HUDEP-2 (cell line): ENCODE measurements at regions not wholly inside any gene's neighbourhood (a gene's known extent, or its start where the extent isn't known, plus 50 kb on each side); places are given as distances from the start of the nearest gene placed in this dataset.

Experiments used
- DNase-seq, 76 experiments: peaks; one replicate each; lab custom pipeline; 2025; ENCODE audit not compliant: unreplicated experiment in 76 of 76; lab: John Stamatoyannopoulos, UW

DNA sequence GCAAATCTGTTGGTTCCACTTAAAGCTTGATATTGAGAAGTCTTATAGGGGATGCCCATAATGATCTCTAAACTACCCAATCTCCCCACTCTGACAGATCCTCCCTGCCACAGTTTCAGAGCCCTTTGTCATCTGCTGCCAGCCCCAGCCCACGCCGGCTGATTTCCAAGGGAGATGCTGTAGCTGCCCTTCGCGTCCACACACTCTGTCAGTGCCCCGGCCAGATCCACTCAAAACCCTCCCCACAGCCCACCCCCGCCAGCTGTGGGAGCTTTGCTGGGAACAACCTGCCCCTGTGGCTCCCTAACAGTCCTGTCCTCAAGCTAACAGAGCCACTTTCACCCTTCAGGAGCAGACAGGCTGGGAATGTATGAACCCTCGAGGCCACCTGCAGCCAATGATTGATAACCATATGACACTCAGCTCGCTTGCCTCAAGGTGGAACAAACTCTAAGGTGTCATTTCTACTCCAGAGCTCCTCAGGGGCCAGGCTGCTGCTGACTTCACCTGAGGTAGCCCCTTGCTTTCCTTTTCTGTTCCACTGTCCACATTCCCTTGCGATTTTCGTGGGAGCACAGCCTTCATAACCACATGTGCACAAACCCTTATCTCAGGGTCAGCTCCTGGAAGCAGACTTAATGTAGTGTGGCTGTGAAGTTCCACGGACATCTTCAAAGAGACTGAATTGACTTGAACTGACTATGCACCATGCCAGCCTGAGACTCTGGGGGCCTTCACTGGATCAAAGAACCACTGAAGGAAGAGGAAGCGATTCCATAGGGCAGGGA lies 92.6 kb upstream of the LGALSL start:
- DNase-seq: no peak

DNA sequence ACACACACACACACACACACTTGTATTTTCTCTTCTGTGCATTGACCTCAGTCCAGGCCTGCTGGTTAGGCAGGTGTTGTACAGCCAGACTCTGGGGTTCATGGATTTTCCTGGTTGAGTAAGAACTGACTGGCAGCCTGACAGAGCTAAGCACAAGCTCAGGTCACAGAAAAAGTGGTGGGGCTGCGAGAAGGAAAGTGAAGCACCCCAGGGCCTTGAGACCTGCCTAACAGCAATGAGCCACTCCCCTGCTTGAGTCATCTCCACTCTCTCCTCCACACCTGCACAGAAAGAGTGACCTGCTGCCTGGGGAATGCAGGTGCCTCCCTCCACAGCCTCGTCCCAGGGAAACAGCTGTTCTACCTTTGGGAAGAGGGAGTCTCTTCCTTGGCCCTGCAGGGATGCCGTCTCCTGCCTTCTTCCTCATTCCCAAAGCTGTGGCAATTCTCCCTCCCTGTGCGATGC lies 91.4 kb upstream of the LGALSL start:
- DNase-seq: no peak

DNA sequence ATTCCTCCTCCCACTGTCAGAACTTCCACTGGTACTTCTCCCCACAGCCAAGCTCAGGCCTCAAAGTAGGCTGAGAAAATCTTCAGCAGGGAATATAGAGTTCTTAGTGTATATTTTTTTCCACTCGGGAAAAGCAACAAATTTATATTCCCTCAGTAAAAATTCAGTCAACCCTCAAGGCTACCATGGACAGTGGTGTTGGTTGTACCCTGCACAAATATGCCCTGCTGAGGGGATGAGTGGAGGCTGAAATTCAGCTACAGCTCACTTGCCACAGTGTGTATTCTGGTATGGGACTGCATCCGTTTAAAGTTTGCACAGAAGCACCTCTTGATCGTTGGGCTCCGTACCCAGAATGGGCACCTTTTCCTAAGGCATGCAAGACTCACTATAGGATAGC lies 90.8 kb upstream of the LGALSL start:
- no peak for DNase-seq

DNA sequence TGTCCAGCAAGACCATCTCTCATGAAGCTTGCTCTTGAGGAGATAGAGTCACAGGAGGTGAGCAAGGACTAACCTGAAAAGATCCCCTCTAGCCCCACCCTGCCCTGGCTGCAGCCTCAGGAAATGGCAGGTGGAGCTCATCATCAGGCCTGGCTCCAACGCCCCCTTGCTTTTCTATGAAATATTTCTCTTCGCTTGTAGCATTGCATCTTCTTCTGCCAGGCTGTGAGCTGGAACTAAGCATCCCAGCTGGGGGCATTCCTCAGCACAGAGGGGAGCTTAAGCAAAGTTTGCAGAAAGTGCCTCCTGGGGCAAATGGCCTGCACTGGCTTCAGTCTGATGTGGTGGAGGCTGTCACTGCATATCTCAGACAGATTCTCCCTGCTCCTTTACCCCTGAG lies 90.1 kb upstream of the LGALSL start:
- no peak for DNase-seq

DNA sequence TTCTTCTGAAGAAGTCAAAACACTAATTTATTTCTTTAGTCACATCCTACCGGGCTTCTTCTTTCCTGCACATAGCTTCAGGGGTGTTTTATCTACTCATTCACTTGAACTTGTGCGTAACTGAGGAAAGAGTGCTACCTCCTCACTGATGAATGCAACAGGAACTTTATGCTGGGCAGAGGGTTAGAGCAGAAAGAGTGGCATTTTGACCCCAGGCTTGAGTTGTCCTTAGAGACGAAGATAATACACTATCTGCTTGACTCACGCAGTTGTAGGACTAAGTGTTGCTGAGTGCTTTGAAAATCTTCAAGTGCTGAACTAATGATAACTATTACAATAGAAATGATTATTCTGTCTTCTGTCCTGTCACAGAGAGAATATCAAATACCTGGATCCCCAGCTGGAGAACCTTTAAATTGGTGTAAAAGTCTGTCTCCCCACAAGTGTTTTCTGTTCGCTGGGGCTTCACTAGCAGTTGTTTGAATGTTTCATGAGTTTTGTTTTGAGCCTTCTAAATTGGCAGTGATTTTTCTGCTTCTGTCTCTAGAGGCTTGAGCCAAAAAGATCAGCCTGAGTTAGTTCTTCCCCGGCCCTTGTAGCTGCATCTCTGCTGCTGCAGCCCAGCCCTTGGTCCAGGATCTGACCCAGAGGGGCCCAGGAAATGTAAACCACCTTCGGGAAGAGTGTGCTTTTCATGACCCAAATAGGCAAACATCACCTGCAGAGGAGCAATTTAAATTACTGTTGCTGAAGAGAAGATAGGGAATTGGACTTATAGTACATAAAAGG lies 86.3 kb upstream of the LGALSL start:
- DNase-seq: no peak

DNA sequence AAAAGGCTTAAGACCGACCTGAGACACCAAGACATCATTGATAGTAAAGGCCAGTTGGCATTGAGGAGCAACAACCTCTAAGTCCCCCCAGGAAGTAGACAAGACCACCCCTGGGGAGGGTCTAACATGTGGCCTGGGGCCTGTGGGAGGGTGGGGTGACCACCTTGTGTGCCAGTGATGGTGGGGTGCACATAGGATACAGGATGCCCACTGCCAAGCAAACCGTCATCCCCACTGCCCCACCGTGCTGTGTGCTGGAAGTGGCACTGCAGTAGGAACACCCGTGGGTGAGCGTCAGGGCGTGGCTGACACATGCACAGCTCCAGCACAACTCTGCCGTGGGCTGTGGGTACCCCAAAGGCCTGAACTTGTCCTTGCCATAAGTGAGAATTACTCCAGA lies 84.3 kb upstream of the LGALSL start:
- no peak for DNase-seq

DNA sequence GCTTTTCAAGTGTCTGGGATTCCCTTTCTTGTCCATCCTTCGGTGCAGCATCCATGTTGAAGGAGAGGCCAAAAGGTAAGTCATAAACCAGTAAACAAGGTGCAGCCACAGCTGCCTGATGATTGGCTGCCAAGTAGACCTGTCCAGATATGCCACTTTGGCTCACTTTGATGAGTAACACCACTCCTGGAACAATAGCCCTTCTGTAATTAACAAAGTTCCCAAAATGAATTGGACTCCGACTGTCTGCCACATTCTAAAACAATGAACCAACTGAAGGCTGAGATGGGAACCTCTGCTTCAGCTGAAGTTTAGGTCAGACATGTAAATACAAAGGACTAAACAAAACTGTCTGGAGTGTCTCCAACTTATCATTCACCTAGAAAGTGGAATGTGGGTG lies 82.2 kb upstream of the LGALSL start:
- DNase-seq: no peak

DNA sequence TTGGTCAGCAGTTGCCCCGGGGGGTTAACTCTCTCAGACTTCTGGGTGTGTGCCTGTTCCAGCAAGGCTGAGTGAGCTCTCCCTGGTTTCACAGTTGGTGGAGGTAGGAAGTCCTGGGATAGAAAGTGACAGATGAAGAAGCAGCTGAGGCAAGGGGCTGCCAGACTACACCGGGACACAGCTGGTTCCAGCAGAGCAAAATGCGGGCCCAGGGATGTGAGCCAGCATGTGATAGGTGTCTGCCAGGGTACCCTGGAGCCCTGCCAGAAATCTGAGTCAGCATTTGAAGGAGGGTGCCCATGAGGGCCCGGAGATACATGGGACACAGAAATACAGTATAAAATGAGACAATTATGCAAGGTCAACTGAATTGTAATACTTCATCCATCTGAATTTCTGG lies 79.3 kb upstream of the LGALSL start:
- DNase-seq: no peak

DNA sequence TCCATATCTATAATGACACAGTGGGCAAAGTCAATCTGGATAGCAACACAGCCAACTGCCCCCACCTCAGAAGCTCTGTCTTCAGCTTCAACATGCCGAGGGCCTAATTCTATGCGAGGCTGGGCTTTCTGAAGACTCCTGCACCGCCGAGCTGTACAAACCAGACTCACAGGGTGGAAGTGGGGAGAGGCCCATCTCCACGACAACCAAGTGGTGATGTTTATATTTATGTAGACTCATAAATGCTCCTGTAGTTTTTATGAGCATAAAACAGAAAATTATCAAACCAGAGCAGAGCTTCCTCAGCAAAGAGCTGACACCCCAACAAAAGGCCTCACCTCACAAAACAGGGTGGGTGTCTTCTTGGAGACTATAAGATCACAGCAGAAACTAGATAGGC lies 77.0 kb upstream of the LGALSL start:
- DNase-seq: no peak

DNA sequence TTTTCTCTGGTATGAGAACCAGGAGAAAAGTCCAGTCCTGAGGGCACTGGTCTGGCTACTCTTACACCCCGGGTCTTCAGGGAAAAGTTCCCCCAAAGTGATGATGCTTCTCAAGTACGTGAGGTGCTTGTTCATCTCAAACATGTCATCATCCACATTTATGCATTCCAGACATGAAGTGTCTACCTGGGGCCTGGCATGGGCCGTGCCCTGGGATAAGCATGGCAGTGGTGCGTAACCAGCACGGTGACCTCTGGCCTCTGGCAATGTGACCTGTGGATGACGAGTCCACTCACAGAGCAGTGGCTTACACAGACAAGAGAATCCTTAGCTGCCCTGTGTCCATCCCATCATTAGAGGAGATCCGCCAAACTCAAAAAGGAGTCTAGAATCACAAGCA lies 74.8 kb upstream of the LGALSL start:
- no peak for DNase-seq

DNA sequence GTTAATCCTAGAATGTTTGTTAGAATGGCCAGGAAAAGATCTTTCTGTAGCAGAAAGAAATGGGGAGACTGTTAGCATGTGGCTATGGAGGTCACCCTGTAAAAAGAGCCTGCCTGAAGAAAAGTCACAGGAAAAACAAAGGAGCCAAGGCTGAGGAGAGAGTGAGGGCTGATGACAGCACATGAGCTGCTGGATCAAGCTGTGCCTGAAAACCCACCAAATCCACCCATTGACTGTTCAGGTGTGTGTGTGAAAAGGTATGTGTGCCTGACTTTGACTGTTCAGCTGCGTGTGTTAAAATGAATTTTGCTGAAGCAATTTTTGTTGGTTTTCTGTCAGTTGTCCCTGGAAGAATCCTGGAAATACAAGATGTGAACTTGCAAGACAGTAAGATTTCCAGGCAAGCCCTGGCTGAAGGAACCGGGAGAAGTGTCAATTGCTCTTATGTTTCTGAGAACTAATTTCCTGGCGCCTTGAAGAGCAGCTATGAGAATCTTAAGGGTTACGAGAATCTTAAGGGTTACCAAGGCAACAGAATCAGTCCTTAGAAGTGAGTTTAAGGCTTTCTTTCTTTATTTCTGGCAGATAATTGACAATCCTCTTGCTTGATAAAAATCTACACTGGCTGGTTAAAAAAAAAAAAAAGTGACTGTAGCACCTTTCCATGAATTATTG lies 73.0 kb upstream of the LGALSL start:
- no peak for DNase-seq

DNA sequence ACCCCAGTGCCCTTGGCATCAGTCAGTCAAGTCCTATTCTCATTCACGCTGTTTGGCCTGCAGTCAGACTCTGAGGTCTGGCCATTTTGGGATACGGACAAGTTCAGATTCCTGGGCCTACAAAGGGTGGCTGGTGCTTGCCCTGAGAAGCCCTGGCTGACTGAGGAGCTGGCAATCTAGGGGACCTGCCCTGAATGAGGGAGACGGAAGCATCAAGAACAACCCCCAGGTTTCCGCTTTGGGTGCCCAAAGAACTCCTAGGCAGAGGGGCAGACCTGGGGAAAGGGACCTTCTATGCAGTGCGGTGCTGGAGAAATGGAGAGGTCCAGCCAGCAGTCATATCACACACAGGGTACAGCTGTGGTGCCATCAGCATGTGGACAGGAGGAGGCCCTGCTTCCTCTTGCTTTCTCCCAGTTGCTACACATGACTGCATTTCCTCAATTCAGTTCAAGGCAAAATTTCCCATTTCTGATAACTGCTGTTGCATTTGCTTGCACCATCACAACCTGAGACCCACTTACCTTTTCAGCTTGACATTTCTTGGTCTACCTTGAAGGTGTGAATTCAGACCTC lies 70.9 kb upstream of the LGALSL start:
- no peak for DNase-seq

DNA sequence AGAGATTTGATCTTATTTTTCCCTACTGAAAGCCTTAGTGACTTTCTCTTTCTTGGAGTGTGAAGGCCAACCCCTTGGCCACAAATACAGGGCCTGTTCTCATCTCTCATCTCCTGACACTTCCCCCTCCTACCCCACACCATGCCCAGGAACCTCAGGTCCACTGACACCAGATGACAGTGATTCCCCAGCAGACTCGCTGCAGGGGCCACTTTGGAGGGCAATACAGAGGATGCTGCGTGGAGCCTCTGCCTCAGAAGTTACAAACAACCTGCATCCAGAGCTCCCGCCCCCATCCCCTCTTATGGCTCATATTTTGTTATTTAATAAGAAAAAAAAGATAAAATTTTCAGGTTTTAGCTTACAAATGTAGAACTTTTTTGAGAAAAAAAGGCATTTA lies 70.1 kb upstream of the LGALSL start:
- DNase-seq: no peak

DNA sequence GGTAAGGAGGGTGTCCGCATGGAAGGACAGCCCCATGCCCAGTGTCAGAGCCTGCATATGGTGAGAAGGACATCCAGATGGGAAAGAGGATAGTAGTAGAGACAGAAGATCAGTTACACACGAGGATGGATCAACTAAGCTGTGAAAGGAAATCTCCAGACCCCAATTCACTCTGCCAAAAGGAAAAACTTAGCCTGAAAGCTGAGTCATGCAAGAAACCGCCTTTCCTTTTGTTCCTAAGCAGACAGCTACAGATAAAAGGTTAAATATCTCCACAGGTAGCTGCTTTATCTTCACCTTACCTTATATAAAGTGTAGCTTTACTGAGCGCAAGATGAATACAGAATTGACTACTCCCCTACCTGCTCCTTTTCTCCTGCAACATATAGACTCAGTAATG lies 67.3 kb upstream of the LGALSL start:
- no peak for DNase-seq

DNA sequence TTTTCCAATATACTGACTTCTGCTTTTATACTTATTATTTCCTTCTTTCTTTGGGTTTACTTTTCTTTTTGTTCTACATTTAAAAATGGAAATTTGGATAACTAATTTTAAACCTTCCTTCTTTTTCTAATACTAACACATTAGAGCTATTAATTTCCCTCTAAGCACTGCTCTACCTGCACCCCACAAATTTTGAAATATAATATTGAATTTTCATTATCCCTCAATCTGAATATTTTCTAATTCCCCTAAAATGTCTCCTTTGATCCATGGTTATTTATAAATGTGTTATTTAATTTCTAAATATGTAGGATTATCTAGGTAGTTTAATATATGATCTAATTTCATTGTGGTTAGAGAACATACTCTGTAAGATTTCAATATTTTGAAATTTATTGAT lies 63.4 kb upstream of the LGALSL start:
- no peak for DNase-seq

DNA sequence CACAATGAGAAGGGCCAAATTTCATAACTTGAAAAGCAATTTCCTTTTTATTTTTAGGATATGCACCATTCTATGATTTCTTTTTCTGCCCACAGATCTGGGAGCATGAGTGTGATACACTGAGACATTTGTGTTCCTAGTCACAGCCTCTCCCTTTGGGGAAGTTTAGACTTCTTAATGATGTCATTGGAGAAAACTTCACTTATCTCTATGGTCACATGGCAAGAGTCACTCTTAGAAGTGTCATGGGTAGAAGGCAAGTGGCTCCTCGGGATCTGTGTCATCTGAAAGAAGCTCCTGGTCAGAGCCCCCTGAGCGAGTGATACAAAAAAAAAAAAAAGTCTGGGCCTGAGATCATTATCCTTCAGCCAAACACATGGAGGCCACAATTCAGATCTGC lies 62.5 kb upstream of the LGALSL start:
- DNase-seq: peak in 2 of 76 experiments; percentile 2 to 3

DNA sequence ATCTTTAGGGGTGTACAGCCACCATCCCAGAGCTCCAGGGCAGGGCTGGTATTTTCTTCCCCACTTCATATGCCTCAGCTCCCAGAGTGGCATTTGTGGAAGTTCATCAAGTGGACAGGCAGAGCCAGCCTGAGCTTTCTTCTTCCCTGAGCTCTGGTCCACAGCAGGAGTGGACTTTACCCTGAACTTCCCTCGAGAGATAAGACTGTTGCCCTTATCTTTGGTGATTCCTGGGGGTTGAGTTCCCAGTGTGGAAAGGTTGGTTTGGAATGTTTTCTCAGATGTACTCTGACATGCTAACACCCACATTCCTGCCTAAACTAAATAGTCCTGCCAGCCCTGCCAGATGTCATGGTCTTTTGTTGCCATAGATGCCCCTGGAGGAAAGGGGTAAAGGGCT lies 62.0 kb upstream of the LGALSL start:
- no peak for DNase-seq

DNA sequence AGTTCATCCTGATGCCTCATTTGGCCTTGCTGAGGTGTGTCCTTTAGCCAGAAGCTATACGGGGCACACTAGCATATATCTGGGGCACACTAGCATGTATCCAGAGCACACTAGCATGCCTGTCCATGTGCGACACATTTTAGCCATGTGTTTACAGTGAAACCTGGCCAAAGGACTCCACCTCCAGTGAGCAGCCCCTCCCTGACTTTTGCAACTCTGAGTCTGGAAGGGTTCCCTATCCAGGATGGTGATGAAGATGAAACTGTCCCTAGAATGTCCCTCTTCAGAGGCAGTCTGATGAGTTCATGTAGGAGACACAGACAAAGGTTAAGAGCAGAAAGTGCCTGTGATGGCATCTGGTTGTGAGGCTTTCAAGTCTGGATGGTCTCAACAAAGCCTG lies 61.4 kb upstream of the LGALSL start:
- DNase-seq: no peak

DNA sequence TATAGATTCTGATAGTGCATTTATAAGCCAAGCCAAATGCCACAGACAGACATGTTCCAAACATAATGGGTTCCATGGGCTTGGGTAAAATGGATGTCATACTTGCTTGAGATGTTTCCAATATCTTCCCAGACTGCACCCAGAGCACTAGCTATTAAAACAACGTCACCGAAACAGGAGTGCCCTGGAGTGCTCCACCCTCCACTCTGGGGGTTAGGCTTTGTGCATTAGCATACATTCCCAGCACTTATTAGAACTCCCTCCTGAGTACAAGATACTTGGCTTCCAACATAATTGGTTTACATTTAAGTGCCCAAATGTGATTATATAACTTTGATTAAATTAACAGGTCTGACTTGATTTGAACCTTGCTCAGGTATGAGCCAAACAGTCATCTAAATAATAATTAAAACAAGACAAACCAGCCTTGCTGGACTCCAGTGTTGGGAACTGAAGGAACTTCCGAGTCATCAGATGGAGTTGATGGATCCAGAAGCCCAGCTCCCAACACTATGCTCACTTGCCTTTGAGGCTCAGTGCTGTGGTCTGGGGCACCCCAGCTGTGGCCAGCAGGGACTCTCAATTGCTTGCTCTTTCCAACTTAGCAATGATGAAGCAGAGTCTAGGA lies 60.5 kb upstream of the LGALSL start:
- DNase-seq: no peak

DNA sequence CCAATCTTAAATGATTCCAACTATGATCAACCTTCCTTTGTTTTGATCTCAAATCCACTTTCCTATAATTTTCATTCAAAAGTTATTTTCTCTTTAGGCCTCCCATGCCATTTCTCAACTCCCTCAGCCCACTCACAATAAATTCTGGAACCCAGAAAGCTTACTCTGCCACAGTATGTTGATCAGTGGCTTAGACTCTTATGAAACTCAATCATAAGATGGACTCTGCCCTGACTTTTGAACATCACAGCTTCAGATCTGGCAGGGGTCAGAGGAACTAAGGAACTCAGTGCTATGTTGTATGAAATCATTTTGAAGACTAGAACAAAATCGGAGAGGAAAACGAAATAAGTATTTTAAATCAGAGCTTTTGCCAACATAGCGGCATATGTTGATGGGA lies 59.8 kb upstream of the LGALSL start:
- DNase-seq: no peak

DNA sequence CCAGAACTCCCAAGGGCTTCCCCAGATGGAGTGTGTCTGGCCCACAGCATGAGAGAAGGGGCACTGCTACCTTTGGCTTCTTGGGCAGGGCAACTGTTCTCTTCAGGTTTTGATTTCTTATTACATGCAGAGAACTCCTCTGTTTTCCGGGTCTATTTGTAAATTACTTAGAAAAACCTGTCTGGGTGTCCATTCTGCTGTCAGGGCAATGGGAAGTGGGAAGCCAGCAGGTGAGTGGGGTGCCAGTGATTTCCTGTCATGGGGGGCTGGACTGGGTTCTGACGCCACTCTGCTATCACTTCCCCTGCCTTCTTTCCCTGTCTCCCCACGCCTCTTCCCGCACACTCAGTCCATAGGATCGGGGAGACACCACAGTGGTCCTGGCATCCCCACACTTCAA lies 58.0 kb upstream of the LGALSL start:
- DNase-seq: no peak
